Stimulated activated CD4-positive, alpha-beta T cell treated with anti-CD3 and anti-CD28 coated beads, TNF-alpha, amount 100 ng/mL, for 24 hours (primary cell): ENCODE measurements at regions not wholly inside any gene's neighbourhood (a gene's known extent, or its start where the extent isn't known, plus 50 kb on each side); places are given as distances from the start of the nearest gene placed in this dataset.
"Not testable (repeated sequence)": the region's sequence is repeated elsewhere in the genome, so short reads cannot be mapped to it uniquely, and the experiment has no call there.

Experiments used
- DNase-seq, 3 experiments: peaks; one replicate each; pipeline ENCODE4 v3.0.0-alpha.2; 2020; ENCODE audit warnings: low read depth in 3 of 3

GRCh38 chr9:129414377-129414992 is 206.4 kb downstream of the C9orf50 start:
- DNase-seq, result peak in 1 of 3 experiments; percentile 27

DNA sequence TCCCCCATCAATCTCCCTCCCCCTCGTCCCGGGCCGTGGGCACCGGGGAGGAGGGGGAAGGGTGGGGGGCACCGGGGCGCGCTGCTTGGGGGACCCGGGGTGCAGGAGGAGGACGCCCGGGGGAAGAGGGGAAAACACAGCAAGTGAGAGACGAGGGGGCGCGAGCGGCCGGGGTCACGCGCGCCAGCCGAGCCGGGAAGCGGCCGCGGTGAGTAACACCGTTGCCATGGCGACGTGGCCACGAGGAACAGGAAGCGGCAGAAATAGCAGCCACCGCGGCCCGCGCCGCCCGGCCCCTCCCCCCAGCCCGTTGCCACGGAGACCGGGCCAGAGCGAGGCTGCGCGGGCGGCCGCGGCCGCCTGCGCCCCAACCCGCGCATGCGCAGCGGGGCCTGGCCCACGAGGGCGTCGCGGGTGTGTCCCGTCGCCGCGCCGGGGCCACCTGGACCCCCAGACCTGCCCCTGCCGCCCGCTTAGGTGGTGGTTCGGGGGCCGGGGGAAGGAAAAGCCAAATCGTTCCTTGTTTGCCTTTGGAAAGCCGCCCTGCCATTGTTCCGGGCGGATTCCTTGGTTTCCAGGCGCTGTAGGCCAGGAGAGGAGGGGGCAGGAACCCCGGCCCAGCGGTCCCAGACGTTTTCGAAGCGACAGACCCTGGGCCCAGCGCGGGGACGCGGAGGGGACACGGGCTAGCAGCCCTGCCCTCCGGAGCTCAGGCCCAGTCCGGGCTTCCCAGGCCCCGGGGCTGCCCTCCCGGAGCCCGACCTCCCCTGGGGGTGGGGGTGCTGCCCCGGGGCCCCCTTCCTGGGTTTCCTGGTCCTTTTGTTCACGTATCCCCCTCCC is 207.1 kb downstream of the C9orf50 start:
- DNase-seq, result peak; percentile 97 to 98 (median 98)

GRCh38 chr9:129412814-129413536 is 207.9 kb downstream of the C9orf50 start:
- peak in 2 of 3 experiments; percentile 14 to 35 for DNase-seq

GRCh38 chr9:129412176-129412813 is 208.6 kb downstream of the C9orf50 start:
- not testable (repeated sequence) for DNase-seq

- no peak for DNase-seq
Measured at GRCh38 chr9:129411501-129412175, 209.3 kb downstream of the C9orf50 start.

GRCh38 chr9:129410226-129410625 is 210.7 kb downstream of the C9orf50 start:
- no peak for DNase-seq

DNA sequence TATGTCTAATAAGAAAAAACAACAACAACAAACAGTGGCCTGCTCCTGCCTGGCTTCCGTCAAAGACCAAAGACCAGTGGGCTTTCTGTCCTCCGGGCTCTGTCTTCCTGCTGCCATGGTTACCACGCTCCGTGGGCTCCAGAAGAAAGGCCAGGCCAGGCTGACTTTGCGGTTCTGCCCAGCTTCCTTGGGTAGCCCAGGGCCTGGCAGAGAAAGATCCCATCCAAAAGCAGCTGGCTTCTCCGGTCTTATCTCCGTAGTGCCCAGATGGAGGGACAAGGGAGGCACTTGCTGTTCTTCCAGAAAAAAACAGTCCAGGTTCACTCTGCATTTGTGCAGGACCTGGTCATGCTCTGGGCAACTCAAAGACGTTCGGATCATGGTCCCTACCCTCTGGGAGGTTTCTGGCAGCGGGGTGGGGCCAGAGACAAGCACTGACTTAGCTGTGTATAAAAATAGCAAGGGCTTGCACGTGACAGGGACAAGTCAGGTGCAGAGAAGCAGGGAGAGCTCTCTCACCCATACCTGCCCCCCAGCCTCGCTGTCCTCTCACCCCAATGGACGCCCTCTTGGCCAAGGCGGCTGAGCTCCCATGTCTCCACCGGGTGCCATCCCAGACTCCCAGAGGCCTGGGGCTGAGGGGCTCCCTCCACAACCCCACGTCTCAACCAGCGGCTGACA is 212.2 kb downstream of the C9orf50 start:
- no peak for DNase-seq

DNA sequence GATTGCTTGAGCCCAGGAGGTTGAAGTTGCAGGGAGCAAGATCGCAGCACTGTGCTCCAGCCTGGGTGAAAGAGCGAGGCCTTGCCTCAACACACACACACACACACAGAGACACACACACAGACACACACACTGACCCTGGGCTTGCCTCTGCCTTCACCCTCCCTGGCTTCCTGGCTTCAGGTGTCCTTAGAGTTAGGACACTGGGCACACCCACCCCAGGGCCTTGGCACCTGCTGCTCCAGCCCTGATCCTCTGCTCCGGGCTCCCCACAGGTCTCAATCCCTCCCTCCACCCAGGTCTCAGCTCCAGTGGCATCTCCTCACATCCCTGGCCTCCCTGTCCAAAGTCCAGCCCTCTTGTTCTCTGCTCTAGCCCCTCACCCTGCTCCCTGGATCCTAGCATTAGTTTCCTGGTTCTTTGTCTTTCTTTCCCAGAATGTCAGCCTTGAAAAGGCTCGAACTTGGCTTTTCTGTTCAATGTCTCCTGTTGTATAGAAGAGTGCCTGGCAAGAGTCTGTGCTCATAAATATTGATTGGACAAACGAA is 212.9 kb downstream of the C9orf50 start:
- no peak for DNase-seq

- no peak for DNase-seq
Measured at GRCh38 chr9:129406278-129407225, 214.3 kb downstream of the C9orf50 start.

GRCh38 chr9:129405827-129406213 is 215.1 kb downstream of the C9orf50 start:
- DNase-seq, result no peak

GRCh38 chr9:129405089-129405826 is 215.6 kb downstream of the C9orf50 start:
- DNase-seq, result no peak

DNA sequence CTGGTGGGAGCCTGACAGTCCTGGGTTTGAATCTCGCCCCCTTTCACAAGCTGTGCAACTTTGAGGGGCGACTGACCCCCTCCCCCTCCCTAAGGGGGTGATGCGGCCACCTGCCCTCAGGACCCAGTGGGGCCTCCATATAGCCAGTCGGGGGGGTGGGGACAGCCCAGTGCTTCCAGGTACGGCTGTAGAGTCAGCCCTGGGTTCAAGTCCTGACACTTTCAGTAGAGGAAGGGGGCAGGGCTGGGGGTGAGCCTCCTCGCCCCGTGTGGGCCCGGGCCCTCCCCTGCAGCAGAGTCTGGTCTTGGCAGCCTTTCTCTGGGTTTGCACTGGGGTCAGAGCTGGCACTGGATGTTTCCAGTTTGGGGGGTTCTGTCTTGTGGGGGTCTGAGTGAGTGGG is 216.3 kb downstream of the C9orf50 start:
- no peak for DNase-seq

DNA sequence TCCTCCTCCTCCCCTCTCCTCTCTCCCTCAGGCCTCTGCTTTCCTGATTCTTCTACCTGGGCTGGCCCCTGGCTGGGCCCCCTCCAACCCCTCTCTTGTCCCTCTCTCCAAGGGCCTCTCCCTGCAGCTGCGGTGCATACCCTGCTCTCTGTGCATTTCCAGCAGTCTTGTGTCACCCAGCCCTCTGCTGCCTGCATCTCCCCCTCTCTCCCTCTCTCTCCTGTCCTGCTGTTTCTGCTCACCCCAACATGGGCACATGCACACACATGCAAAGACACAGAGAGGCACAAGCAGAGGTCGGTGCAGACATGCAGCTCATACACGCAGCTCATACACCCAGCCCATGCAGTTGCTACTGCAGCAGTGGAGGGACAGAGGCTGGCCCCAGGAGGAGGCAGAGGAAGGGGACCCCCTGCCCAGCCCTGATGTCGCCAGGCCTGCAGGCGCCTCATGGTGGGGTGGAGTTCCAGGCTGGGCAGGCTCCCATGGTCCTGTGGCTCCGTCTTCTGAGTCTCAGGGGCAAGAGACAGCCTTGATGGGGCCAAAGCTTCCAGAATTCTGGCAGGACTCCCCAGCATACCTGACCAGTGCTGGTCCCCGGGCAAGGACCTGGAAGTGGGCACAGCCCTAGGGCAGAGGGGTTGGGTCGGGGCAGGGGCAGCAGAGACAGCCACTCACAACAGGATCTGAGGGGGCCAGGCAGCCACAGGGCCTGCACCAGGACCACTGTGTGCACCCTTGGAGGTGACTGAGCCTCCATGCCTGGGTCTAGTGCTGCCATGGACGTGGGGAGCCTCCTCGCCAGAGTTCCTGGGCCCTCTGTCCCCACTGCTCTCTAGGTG is 216.9 kb downstream of the C9orf50 start:
- no peak for DNase-seq

DNA sequence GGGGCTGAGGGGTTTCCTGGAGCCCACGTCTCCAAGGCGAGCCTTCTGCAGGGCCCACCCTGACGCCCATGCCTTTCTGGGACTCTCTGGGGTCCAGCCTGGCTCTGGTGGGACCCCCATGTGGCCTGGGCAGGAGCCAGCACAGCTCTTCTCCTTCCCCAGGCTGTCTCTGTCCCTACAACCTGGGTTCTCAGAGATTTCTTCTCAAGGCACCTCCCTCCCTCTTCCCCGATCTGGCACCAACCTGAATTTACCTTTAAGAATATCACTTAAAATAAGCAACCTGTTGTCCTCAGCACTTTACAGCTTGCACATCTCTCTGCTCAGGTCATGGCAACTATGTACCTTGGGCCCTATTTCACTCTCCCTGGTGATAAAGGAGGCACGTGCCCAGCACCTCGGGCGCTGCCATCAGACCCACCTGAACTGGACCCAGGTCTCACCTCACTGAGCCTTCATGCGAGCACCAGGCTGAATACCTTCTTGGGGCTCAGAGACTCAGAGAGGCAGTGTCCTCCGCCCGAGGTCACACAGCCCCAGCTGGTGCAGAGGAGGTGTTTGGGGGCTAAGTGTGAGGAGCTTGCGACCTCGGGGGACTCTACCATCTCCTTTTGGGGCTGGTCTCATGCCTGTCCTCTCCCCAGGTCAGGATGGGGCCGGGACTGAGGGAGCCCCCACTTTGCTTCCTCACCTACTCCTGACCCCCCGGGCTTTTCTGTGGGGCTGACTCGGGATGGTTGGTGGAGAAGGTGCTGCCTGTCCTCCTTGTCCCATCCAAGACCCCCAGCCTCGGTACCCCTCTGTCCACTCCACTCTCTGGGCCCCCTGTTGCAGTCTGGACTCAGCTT is 217.7 kb downstream of the C9orf50 start:
- no peak for DNase-seq

DNA sequence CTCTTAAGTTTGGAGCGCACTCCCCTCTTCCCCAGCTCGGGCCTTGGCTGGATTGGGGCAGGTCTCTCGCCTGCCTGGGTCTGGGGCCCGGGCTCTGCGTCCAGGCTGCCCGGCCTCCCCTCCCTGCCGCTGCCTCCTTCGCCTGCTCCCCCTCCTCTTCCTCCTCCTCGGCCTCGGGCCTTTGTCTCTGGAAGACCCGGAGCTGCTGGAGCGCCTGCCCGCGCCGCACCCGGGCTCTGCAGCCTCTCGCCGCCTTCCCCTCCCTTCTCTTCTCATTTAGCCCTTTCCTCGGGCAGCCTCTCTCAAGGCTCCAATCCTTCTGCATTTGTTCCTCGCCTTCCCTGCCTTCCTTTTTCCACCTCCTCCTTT is 218.5 kb downstream of the C9orf50 start:
- no peak for DNase-seq

DNA sequence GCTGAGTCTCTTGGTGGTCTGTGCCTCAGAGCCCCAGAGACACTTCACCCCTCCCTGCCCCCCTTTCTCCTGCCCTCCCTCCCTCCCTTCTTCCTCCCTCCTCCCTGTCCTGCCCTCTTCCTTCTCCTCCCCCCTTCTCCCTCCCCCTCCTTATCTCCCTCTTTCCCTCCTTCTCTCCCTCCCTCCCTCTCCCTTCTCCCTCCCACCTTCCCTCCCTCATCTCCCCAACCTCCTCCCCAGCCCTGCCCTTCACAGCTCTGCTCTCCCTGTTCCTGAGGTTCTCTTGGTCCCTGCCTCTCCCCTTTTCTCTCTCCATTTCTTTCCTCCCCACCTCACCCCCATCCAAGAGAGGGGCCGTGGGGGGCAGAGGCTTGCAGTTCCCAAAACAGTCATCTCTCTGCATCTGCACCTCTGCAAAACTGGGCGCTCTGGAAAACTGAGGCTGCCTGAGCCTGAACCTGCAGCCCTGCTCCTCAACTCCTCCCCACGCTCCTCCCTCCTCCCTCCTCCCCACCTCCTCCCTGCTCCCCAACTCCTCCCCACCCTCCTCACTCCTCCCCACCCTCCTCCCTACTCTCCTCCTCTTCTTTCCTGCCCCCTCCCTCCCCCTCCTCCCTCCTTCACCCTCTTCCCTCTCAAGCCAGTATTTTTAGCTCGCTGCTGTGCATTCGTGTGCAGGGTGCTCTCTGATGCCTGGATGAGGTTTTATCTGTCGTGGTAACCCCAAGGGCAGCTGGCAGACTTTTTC is 219.1 kb downstream of the C9orf50 start:
- no peak for DNase-seq
